Sigmoid colon (tissue), 4 donors: ENCODE measurements at regions not wholly inside any gene's neighbourhood (a gene's known extent, or its start where the extent isn't known, plus 50 kb on each side); places are given as distances from the start of the nearest gene placed in this dataset.

ENCODE experiments used
- EP300 ChIP-seq, 4 donors: sonication (generic); formaldehyde crosslinking; IDR thresholded peaks; one replicate each; pipeline ENCODE4 v1.6.1; 2017; ENCODE audit warnings: antibody characterized with exemption in 4 of 4
- POLR2A ChIP-seq, 2 donors: fragments of 450-650 bp; IDR thresholded peaks; one replicate each; pipeline ENCODE4 v1.6.1; 2016; ENCODE audit warnings: antibody characterized with exemption in 2 of 2, mild to moderate bottlenecking in 2 of 2, moderate library complexity in 2 of 2
- POLR2AphosphoS5 ChIP-seq, 4 donors: sonication (generic); formaldehyde crosslinking; IDR thresholded peaks; one replicate each; pipeline ENCODE4 v1.6.1; 2017; ENCODE audit warnings: antibody characterized with exemption in 4 of 4
- TF ChIP-seq, protein P1 (sequence below), 4 experiments: fragments of 450-650 bp in 3 of 4; fragments of 200-600 bp in 1 of 4; IDR thresholded peaks; one replicate each; pipeline ENCODE4 v1.5.1; 2016 to 2019; ENCODE audit warnings: antibody characterized with exemption in 4 of 4, mild to moderate bottlenecking in 3 of 4, moderate library complexity in 2 of 4

GRCh38 chr9:113675475-113675941 is 200.6 kb upstream of the ZNF618 start:
- TF ChIP-seq POLR2A (IDR thresholded peaks at IDR 0.05) (no peak), POLR2AphosphoS5 (IDR thresholded peaks at IDR 0.05) (peak in 1 of 4 donors; percentile 43), EP300 (IDR thresholded peaks at IDR 0.05) (no peak)
- TF ChIP-seq, protein P1, sequence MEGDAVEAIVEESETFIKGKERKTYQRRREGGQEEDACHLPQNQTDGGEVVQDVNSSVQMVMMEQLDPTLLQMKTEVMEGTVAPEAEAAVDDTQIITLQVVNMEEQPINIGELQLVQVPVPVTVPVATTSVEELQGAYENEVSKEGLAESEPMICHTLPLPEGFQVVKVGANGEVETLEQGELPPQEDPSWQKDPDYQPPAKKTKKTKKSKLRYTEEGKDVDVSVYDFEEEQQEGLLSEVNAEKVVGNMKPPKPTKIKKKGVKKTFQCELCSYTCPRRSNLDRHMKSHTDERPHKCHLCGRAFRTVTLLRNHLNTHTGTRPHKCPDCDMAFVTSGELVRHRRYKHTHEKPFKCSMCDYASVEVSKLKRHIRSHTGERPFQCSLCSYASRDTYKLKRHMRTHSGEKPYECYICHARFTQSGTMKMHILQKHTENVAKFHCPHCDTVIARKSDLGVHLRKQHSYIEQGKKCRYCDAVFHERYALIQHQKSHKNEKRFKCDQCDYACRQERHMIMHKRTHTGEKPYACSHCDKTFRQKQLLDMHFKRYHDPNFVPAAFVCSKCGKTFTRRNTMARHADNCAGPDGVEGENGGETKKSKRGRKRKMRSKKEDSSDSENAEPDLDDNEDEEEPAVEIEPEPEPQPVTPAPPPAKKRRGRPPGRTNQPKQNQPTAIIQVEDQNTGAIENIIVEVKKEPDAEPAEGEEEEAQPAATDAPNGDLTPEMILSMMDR (IDR thresholded peaks at IDR 0.05), result no peak
